ENCODE measurements at regions not wholly inside any gene's neighbourhood (a gene's known extent, or its start where the extent isn't known, plus 50 kb on each side); places are given as distances from the start of the nearest gene placed in this dataset.

GRCh38 chr6:94511502-94512088 lies 1065.7 kb upstream of the MANEA start:
- no peak for DNase-seq

GRCh38 chr6:94510877-94511276 lies 1066.5 kb upstream of the MANEA start:
- no peak for DNase-seq

- no peak for DNase-seq
These were observed 1075.8 kb upstream of the MANEA start for GRCh38 chr6:94501516-94501915.

GRCh38 chr6:94498099-94498498 lies 1078.7 kb upstream of the EPHA7 start:
- no peak for DNase-seq

- DNase-seq, result no peak
These were observed 1075.1 kb upstream of the EPHA7 start for GRCh38 chr6:94494500-94494899.

GRCh38 chr6:94487371-94487770 lies 1068.0 kb upstream of the EPHA7 start:
- no peak for DNase-seq

- DNase-seq, result no peak
These were observed 1059.0 kb upstream of the EPHA7 start for GRCh38 chr6:94478133-94479005.

- no peak for DNase-seq
These were observed 1049.5 kb upstream of the EPHA7 start for GRCh38 chr6:94468830-94469229.

- no peak for DNase-seq
These were observed 1044.7 kb upstream of the EPHA7 start for GRCh38 chr6:94464018-94464510.

- no peak for DNase-seq
These were observed 1043.9 kb upstream of the EPHA7 start for GRCh38 chr6:94463306-94463705.

- no peak for DNase-seq
These were observed 1042.9 kb upstream of the EPHA7 start for GRCh38 chr6:94462231-94462630.

- no peak for DNase-seq
These were observed 1036.9 kb upstream of the EPHA7 start for GRCh38 chr6:94456266-94456665.

GRCh38 chr6:94454231-94454630 lies 1034.9 kb upstream of the EPHA7 start:
- no peak for DNase-seq

GRCh38 chr6:94446120-94446519 lies 1026.8 kb upstream of the EPHA7 start:
- DNase-seq, result no peak

GRCh38 chr6:94443701-94444100 lies 1024.3 kb upstream of the EPHA7 start:
- DNase-seq, result no peak

- DNase-seq, result no peak
These were observed 1005.3 kb upstream of the EPHA7 start for GRCh38 chr6:94424692-94425091.

GRCh38 chr6:94417363-94417762 lies 998.0 kb upstream of the EPHA7 start:
- no peak for DNase-seq

GRCh38 chr6:94414041-94414440 lies 994.7 kb upstream of the EPHA7 start:
- DNase-seq, result no peak

- DNase-seq, result no peak
These were observed 982.0 kb upstream of the EPHA7 start for GRCh38 chr6:94401311-94401710.

- DNase-seq, result no peak
These were observed 975.5 kb upstream of the EPHA7 start for GRCh38 chr6:94394822-94395221.

GRCh38 chr6:94389218-94389617 lies 969.9 kb upstream of the EPHA7 start:
- DNase-seq, result no peak

- DNase-seq, result no peak
These were observed 958.5 kb upstream of the EPHA7 start for GRCh38 chr6:94377835-94378234.

- no peak for DNase-seq
These were observed 957.5 kb upstream of the EPHA7 start for GRCh38 chr6:94376876-94377275.

GRCh38 chr6:94372229-94372628 lies 952.9 kb upstream of the EPHA7 start:
- no peak for DNase-seq
